ENCODE measurements at regions not wholly inside any gene's neighbourhood (a gene's known extent, or its start where the extent isn't known, plus 50 kb on each side); places are given as distances from the start of the nearest gene placed in this dataset.

- H3K9me3 ChIP-seq: no peaks in the 10 kb centered on the region
- no peak overlapping the region for H3K4me3 ChIP-seq (replicated peaks in 1 of 3)
- TF ChIP-seq CTCF (IDR thresholded peaks at IDR 0.05) (no peak), POLR2A (IDR thresholded peaks at IDR 0.05) (no peak)
- H3K27ac ChIP-seq: no peak overlapping the region
- no peaks in the 10 kb centered on the region for H3K4me1 ChIP-seq
- H3K27me3 ChIP-seq: no peaks in the 10 kb centered on the region
- H3K36me3 ChIP-seq: no peaks in the 10 kb centered on the region
- intact Hi-C loops (cut with DNase I): no loop called here
- DNase-seq: no peak
- WGBS, 2 donors: 92 to 93% methylated on average over 5 of the region's 5 CpGs
Observed at GRCh38 chr7:45408409-45408737, 165.8 kb upstream of the ADCY1 start.

- DNase-seq: no peak
- 78 to 87% methylated on average over 2 of the region's 2 CpGs for WGBS, 2 donors
Observed at GRCh38 chr7:45410893-45411292, 163.3 kb upstream of the ADCY1 start.

DNA sequence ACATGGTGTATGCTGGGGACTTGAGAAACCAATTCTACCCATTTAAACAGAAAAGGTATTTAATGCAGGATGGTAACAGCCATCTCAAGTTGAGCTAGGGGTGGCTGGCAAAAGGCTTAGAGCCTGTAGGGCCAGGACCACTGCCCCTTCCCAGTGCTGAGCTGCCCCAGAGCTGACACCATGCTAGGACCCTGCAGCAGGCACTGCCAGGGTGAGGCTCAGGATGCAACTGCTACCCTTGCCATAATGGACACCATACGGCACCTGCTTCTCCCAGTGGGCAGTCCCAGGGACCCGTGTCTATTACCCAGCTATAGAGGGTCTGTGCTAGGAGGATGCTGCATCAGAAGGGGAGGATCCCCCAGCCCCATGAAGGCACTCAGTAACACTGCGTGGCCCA lies 160.7 kb upstream of the ADCY1 start:
- intact Hi-C loops (cut with DNase I): no loop called here
- Histone ChIP-seq H3K4me3 (replicated peaks in 1 of 3) (no peak overlapping the region), H3K4me1 (no peaks in the 10 kb centered on the region), H3K36me3 (no peaks in the 10 kb centered on the region), H3K9me3 (no peaks in the 10 kb centered on the region), H3K27me3 (no peaks in the 10 kb centered on the region), H3K27ac (no peak overlapping the region)
- WGBS, 2 donors: 86 to 94% methylated on average over 3 of the region's 3 CpGs
- no peak for TF ChIP-seq POLR2A (IDR thresholded peaks at IDR 0.05)
- TF ChIP-seq CTCF (IDR thresholded peaks at IDR 0.05): no peak
- no peak for DNase-seq

More at GRCh38 chr7:45410893-45411292, 163.3 kb upstream of the ADCY1 start:
- H3K27ac ChIP-seq: no peak overlapping the region
- H3K9me3 ChIP-seq: no peaks in the 10 kb centered on the region
- TF ChIP-seq POLR2A (IDR thresholded peaks at IDR 0.05) (no peak), CTCF (IDR thresholded peaks at IDR 0.05) (no peak)
- H3K4me1 ChIP-seq: no peaks in the 10 kb centered on the region
- H3K36me3 ChIP-seq: no peaks in the 10 kb centered on the region
- intact Hi-C loops (cut with DNase I): no loop called here
- no peak overlapping the region for H3K4me3 ChIP-seq (replicated peaks in 1 of 3)
- no peaks in the 10 kb centered on the region for H3K27me3 ChIP-seq

DNA sequence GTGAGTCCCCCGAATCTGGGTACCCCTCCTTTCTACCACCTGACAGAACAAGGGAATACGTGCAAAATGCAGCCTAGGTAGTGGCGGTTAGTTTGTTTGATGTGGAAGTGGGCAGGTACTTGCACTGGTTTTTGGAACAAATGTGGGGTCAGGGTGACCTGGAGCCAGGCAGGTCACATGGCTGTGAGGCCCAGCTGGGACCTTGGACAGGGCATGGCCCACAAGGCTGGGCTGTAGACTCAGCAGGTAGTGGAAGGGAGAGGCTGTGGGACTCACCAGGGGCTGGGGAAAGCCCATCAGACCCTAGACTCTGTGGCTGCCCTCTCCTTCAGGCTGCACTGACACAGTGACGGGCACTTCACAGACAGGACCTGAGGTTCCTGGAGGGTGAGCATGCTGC lies 159.9 kb upstream of the ADCY1 start:
- Histone ChIP-seq H3K9me3 (no peaks in the 10 kb centered on the region), H3K27ac (no peak overlapping the region), H3K27me3 (no peaks in the 10 kb centered on the region), H3K4me1 (no peaks in the 10 kb centered on the region), H3K4me3 (replicated peaks in 1 of 3) (no peak overlapping the region), H3K36me3 (no peaks in the 10 kb centered on the region)
- DNase-seq: no peak
- TF ChIP-seq POLR2A (IDR thresholded peaks at IDR 0.05): no peak
- TF ChIP-seq CTCF (IDR thresholded peaks at IDR 0.05): no peak
- 90 to 96% methylated on average over 4 of the region's 4 CpGs for WGBS, 2 donors
- intact Hi-C loops (cut with DNase I): no loop called here

DNA sequence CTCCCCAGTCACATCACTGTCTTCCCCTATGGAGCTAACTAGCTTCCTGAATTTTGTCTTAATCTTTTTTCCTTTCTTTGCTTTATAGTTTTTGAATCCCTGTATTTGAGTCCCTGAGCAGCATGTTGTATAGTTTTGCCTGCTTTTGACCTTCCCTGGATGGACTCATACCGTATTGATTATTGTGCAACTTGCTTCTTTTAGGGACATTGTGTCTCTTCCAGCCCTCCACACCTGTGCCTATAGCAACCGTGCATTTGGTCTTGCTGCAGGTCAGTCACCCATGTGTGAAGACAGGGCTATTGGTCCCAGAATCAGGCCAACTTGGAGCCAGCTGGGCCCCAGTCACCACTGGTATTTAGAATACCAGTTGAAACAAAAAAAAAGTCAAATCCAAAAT lies 158.9 kb upstream of the ADCY1 start:
- H3K36me3 ChIP-seq: no peaks in the 10 kb centered on the region
- DNase-seq: no peak
- intact Hi-C loops (cut with DNase I): no loop called here
- no peaks in the 10 kb centered on the region for H3K9me3 ChIP-seq
- 81 to 84% methylated on average over 2 of the region's 2 CpGs for WGBS, 2 donors
- no peak overlapping the region for H3K27ac ChIP-seq
- H3K4me1 ChIP-seq: no peaks in the 10 kb centered on the region
- TF ChIP-seq CTCF (IDR thresholded peaks at IDR 0.05): no peak
- TF ChIP-seq POLR2A (IDR thresholded peaks at IDR 0.05): no peak
- no peaks in the 10 kb centered on the region for H3K27me3 ChIP-seq
- no peak overlapping the region for H3K4me3 ChIP-seq (replicated peaks in 1 of 3)
